GM18870 (cell line): ENCODE measurements at regions not wholly inside any gene's neighbourhood (a gene's known extent, or its start where the extent isn't known, plus 50 kb on each side); places are given as distances from the start of the nearest gene placed in this dataset.
"Not testable (repeated sequence)": the region's sequence is repeated elsewhere in the genome, so short reads cannot be mapped to it uniquely, and the experiment has no call there.

Source experiments
- ATAC-seq: cut with Tn5 transposase; IDR thresholded peaks from one replicate; pipeline ENCODE4 v1.9.1; 2021; ENCODE audit warnings: moderate library complexity; ENCODE audit not compliant: unreplicated experiment

GRCh38 chr9:71632776-71633175 is 135.5 kb downstream of the CEMIP2 start:
- no peak for ATAC-seq

- ATAC-seq: no peak
Measured at GRCh38 chr9:71630377-71630995, 137.8 kb downstream of the CEMIP2 start.

- no peak for ATAC-seq
Measured at GRCh38 chr9:71629578-71630215, 138.6 kb downstream of the CEMIP2 start.

- ATAC-seq: no peak
Measured at GRCh38 chr9:71628247-71628646, 140.1 kb downstream of the CEMIP2 start.

GRCh38 chr9:71627537-71627936 is 140.8 kb downstream of the CEMIP2 start:
- no peak for ATAC-seq

GRCh38 chr9:71626395-71626794 is 141.9 kb downstream of the CEMIP2 start:
- ATAC-seq: no peak

GRCh38 chr9:71624728-71625127 is 143.6 kb downstream of the CEMIP2 start:
- no peak for ATAC-seq

- ATAC-seq: no peak
Measured at GRCh38 chr9:71620746-71621145, 147.6 kb downstream of the CEMIP2 start.

GRCh38 chr9:71620331-71620730 is 148.0 kb downstream of the CEMIP2 start:
- no peak for ATAC-seq

GRCh38 chr9:71619926-71620325 is 148.4 kb downstream of the CEMIP2 start:
- ATAC-seq: no peak

GRCh38 chr9:71614409-71615010 is 153.8 kb downstream of the CEMIP2 start:
- ATAC-seq: no peak

- no peak for ATAC-seq
Measured at GRCh38 chr9:71612889-71613288, 155.4 kb downstream of the CEMIP2 start.

- ATAC-seq: no peak
Measured at GRCh38 chr9:71609448-71609830, 158.9 kb downstream of the CEMIP2 start.

- no peak for ATAC-seq
Measured at GRCh38 chr9:71608825-71609447, 159.4 kb downstream of the CEMIP2 start.

- ATAC-seq: no peak
Measured at GRCh38 chr9:71608021-71608420, 160.3 kb downstream of the CEMIP2 start.

- ATAC-seq: no peak
Measured at GRCh38 chr9:71607461-71607881, 160.8 kb downstream of the CEMIP2 start.

- ATAC-seq: peak; percentile 94
Measured at GRCh38 chr9:71604197-71605063, 163.9 kb downstream of the CEMIP2 start.

GRCh38 chr9:71602652-71603051 is 165.7 kb downstream of the CEMIP2 start:
- ATAC-seq: peak; percentile 70

GRCh38 chr9:71595762-71596161 is 172.6 kb downstream of the CEMIP2 start:
- not testable (repeated sequence) for ATAC-seq

- ATAC-seq: no peak
Measured at GRCh38 chr9:71594541-71594940, 173.8 kb downstream of the CEMIP2 start.

- ATAC-seq: no peak
Measured at GRCh38 chr9:71592400-71592799, 175.9 kb downstream of the CEMIP2 start.
